ENCODE measurements at regions not wholly inside any gene's neighbourhood (a gene's known extent, or its start where the extent isn't known, plus 50 kb on each side); places are given as distances from the start of the nearest gene placed in this dataset.
A peak's percentile ranks its signal among the peaks of the same experiment; 100 is the strongest.

DNA sequence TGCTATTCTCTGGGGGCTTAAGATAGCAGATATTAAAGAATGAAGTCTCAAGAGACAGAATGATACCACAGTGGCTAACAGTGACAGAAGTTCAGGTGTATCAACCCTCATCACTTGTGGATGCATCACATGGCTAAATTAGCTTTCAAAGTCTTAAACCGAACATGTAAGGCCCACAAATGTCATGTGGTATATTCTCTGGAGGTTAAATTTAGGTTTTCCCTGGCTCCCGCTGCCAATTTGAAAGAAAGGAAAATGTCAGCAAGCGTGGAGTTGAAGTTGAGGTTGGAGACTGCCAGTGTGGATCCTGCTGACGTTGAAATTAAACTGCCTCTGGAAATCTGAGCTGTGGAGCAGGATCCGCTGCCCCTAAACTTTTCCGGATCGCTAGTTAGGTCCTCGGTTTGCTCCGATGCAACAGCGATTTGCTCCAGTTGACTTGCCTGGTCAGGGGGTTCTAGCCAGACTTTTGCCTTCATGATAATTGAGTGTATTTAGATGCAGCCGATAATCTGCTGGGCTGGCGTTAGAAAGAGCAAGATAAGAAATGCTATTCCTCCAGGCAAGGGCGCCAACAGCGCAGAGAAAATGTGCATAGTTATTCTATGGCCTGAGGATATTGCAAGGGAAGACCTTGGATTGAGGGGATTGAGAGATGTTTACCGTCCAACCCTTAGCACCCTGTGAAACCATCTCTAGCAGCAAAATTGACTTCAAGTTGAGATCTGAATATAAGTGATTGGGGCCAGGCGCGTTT is 443.9 kb downstream of the TMEM114 start (continued):
- TF ChIP-seq, protein P1, sequence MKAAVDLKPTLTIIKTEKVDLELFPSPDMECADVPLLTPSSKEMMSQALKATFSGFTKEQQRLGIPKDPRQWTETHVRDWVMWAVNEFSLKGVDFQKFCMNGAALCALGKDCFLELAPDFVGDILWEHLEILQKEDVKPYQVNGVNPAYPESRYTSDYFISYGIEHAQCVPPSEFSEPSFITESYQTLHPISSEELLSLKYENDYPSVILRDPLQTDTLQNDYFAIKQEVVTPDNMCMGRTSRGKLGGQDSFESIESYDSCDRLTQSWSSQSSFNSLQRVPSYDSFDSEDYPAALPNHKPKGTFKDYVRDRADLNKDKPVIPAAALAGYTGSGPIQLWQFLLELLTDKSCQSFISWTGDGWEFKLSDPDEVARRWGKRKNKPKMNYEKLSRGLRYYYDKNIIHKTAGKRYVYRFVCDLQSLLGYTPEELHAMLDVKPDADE (IDR thresholded peaks at IDR 0.05): no peak
- TF ChIP-seq CREB1 (CRISPR knock-in tag; IDR thresholded peaks at IDR 0.05; ENCODE audit: low read depth) (no peak), EZH2 (IDR thresholded peaks at IDR 0.05; ENCODE audit: low read depth, unreplicated experiment) (no peak), EZH2phosphoT487 (IDR thresholded peaks at IDR 0.05; ENCODE audit: unreplicated experiment) (no peak)
- TF ChIP-seq, protein P2, sequence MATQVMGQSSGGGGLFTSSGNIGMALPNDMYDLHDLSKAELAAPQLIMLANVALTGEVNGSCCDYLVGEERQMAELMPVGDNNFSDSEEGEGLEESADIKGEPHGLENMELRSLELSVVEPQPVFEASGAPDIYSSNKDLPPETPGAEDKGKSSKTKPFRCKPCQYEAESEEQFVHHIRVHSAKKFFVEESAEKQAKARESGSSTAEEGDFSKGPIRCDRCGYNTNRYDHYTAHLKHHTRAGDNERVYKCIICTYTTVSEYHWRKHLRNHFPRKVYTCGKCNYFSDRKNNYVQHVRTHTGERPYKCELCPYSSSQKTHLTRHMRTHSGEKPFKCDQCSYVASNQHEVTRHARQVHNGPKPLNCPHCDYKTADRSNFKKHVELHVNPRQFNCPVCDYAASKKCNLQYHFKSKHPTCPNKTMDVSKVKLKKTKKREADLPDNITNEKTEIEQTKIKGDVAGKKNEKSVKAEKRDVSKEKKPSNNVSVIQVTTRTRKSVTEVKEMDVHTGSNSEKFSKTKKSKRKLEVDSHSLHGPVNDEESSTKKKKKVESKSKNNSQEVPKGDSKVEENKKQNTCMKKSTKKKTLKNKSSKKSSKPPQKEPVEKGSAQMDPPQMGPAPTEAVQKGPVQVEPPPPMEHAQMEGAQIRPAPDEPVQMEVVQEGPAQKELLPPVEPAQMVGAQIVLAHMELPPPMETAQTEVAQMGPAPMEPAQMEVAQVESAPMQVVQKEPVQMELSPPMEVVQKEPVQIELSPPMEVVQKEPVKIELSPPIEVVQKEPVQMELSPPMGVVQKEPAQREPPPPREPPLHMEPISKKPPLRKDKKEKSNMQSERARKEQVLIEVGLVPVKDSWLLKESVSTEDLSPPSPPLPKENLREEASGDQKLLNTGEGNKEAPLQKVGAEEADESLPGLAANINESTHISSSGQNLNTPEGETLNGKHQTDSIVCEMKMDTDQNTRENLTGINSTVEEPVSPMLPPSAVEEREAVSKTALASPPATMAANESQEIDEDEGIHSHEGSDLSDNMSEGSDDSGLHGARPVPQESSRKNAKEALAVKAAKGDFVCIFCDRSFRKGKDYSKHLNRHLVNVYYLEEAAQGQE (IDR thresholded peaks at IDR 0.05; ENCODE audit: unreplicated experiment): no peak

DNA sequence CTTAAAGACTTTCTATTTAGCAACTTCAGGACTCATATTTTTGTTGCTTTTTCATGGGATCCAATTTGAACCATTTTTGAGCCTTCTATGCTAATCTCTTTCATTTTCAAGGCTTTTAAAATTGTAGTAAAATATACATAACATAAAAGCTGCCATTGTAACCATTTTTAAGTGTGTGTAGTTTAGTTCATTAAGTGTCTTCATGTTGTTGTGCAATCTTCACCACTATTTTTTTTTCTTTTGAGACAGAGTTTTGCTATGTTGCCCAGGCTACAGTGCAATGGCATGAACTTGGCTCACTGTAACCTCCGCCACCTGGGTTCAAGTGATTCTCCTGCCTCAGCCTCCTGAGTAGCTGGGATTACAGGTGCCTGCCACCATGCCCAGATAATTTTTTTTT is 451.6 kb downstream of the TMEM114 start:
- no peaks in the 10 kb centered on the region for H4K20me1 ChIP-seq (replicated peaks; ENCODE audit: insufficient read depth)
- ATAC-seq (no peak), DNase-seq (ENCODE audit: low spot score) (no peak)
- no peaks in the 10 kb centered on the region for H3K36me3 Mint-ChIP-seq (ENCODE audit: low read depth)
- H3K79me2 ChIP-seq (replicated peaks; ENCODE audit: insufficient read depth): no peaks in the 10 kb centered on the region
- H3K27ac ChIP-seq (ENCODE audit: low read depth): no peak overlapping the region
- no peak for TF ChIP-seq ZNF331 (CRISPR knock-in tag; IDR thresholded peaks at IDR 0.05; ENCODE audit: low read depth)
- H3K4me3 Mint-ChIP-seq: no peak overlapping the region
- no peaks in the 10 kb centered on the region for H3K9me2 ChIP-seq (ENCODE audit: insufficient read depth)
- H3F3A ChIP-seq (replicated peaks; ENCODE audit: low read depth): no peaks in the 10 kb centered on the region
- H3K4me3 ChIP-seq: no peak overlapping the region
- no peak overlapping the region for H2AFZ ChIP-seq
- no peaks in the 10 kb centered on the region for H3K36me3 ChIP-seq (ENCODE audit: insufficient read depth)
- no peak overlapping the region for H3K27ac Mint-ChIP-seq
- no peaks in the 10 kb centered on the region for H3K4me1 ChIP-seq (ENCODE audit: insufficient read depth)
- no peak overlapping the region for H3K4me2 ChIP-seq
- no peaks in the 10 kb centered on the region for H3K27me3 ChIP-seq (ENCODE audit: insufficient read depth)
- peaks cover 4% of the 10 kb centered on the region; the same call in 2 of the 3 replicates for H3K9me3 Mint-ChIP-seq
- H3K27me3 Mint-ChIP-seq (ENCODE audit: insufficient read depth, low read depth, poor library complexity): no peaks in the 10 kb centered on the region
- H3K4me1 Mint-ChIP-seq: peaks cover 5% of the 10 kb centered on the region

DNA sequence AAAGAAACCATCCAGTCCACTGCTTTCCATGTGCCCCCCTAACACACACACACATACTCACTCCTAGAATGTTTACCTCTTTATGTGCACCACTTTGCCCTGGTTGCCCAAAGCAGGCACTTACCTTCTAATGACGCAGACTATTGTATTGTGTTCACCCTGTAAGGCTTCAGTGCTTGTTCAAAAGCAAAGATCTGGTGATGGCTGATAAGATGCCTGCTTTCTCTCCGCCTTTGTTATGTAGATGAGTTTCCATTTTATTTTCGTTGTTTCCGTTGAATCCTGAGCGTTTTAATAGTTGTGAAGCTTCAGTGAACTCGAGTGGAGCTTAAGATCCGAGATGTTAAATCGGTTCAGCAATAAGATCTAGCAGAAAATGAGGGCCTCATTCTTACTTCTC is 452.7 kb downstream of the TMEM114 start:
- no peak overlapping the region for H3K4me3 ChIP-seq
- no peaks in the 10 kb centered on the region for H3K36me3 ChIP-seq (ENCODE audit: insufficient read depth)
- no peaks in the 10 kb centered on the region for H3K36me3 Mint-ChIP-seq (ENCODE audit: low read depth)
- H3F3A ChIP-seq (replicated peaks; ENCODE audit: low read depth): no peaks in the 10 kb centered on the region
- no peaks in the 10 kb centered on the region for H3K27me3 Mint-ChIP-seq (ENCODE audit: insufficient read depth, low read depth, poor library complexity)
- no peak; the same call in 2 of the 3 replicates for ATAC-seq
- H3K27ac ChIP-seq (ENCODE audit: low read depth): no peak overlapping the region
- H3K4me1 ChIP-seq (ENCODE audit: insufficient read depth): no peaks in the 10 kb centered on the region
- peak overlapping the region; percentile 24; the same call in 1 of the 2 replicates for H3K27ac Mint-ChIP-seq
- no peak overlapping the region; the same call in 1 of the 2 replicates for H3K4me2 ChIP-seq
- no peak overlapping the region for H2AFZ ChIP-seq
- no peak overlapping the region for H3K4me3 Mint-ChIP-seq
- H3K4me1 Mint-ChIP-seq: peaks cover 5% of the 10 kb centered on the region
- no peaks in the 10 kb centered on the region for H3K27me3 ChIP-seq (ENCODE audit: insufficient read depth)
- no peaks in the 10 kb centered on the region for H3K9me2 ChIP-seq (ENCODE audit: insufficient read depth)
- TF ChIP-seq, protein P1 (IDR thresholded peaks at IDR 0.05): no peak
- TF ChIP-seq ZNF114 (CRISPR knock-in tag; IDR thresholded peaks at IDR 0.05): no peak
- no peak for TF ChIP-seq NANOG (IDR thresholded peaks at IDR 0.05; ENCODE audit: borderline replicate concordance)
- no peak for TF ChIP-seq POLR2AphosphoS5 (IDR thresholded peaks at IDR 0.05; ENCODE audit: low read depth)
- TF ChIP-seq, protein P3, sequence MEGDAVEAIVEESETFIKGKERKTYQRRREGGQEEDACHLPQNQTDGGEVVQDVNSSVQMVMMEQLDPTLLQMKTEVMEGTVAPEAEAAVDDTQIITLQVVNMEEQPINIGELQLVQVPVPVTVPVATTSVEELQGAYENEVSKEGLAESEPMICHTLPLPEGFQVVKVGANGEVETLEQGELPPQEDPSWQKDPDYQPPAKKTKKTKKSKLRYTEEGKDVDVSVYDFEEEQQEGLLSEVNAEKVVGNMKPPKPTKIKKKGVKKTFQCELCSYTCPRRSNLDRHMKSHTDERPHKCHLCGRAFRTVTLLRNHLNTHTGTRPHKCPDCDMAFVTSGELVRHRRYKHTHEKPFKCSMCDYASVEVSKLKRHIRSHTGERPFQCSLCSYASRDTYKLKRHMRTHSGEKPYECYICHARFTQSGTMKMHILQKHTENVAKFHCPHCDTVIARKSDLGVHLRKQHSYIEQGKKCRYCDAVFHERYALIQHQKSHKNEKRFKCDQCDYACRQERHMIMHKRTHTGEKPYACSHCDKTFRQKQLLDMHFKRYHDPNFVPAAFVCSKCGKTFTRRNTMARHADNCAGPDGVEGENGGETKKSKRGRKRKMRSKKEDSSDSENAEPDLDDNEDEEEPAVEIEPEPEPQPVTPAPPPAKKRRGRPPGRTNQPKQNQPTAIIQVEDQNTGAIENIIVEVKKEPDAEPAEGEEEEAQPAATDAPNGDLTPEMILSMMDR (conservative IDR thresholded peaks at IDR 0.05; ENCODE audit: low read depth in 2 of 2): no peak
- TF ChIP-seq CREB1 (CRISPR knock-in tag; IDR thresholded peaks at IDR 0.05; ENCODE audit: low read depth): no peak
- no peak for TF ChIP-seq ZNF331 (CRISPR knock-in tag; IDR thresholded peaks at IDR 0.05; ENCODE audit: low read depth)
- TF ChIP-seq EZH2 (IDR thresholded peaks at IDR 0.05; ENCODE audit: low read depth, unreplicated experiment): no peak
- DNase-seq (ENCODE audit: low spot score): peak; percentile 26
- H4K20me1 ChIP-seq (replicated peaks; ENCODE audit: insufficient read depth): no peaks in the 10 kb centered on the region
- H3K9me3 Mint-ChIP-seq: peaks cover 4% of the 10 kb centered on the region; the same call in 2 of the 3 replicates
- H3K79me2 ChIP-seq (replicated peaks; ENCODE audit: insufficient read depth): no peaks in the 10 kb centered on the region

Measured in GM23338 (cell line).